ENCODE measurements at regions not wholly inside any gene's neighbourhood (a gene's known extent, or its start where the extent isn't known, plus 50 kb on each side); places are given as distances from the start of the nearest gene placed in this dataset.

DNA sequence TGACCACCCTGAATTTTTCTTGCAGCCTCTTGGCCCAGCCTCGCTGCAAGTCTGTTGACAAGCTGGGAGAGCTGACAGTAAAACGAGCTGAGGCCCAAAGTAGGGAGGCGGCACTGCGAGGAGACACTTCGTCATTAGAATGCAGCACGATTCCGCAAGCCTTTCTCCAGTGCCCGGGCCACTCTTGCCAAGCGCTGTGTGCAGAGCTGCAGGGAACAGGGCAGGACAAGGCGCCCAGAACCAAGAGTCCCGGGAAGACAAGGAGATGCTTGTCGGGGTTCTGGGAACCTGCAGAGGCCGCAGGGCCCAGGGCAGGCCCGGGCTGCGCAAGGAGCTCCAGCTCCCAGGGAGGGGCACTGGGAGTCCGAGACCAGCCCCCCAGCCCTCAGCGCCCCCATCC lies 187.1 kb downstream of the BCOR start:
- no peak for DNase-seq
- no peaks in the 10 kb centered on the region for H3K36me3 ChIP-seq
- H3K9me3 ChIP-seq: no peaks in the 10 kb centered on the region
- H3K4me3 ChIP-seq: no peak overlapping the region
- peaks cover 0 to 7% (median 0%) of the 10 kb centered on the region in 7 donors for H3K27me3 ChIP-seq (replicated peaks in 1 of 7)
- intact Hi-C loops (cut with DNase I; ENCODE audit: low total_unique reads): no loop called here
- H3K4me1 ChIP-seq: peaks cover 0 to 6% (median 2%) of the 10 kb centered on the region in 6 donors
- WGBS, 5 donors: 86 to 100% (median 89%) methylated on average over 3 to 17 of the region's 17 CpGs
- no peak overlapping the region for H3K27ac ChIP-seq
- TF ChIP-seq, protein P1, sequence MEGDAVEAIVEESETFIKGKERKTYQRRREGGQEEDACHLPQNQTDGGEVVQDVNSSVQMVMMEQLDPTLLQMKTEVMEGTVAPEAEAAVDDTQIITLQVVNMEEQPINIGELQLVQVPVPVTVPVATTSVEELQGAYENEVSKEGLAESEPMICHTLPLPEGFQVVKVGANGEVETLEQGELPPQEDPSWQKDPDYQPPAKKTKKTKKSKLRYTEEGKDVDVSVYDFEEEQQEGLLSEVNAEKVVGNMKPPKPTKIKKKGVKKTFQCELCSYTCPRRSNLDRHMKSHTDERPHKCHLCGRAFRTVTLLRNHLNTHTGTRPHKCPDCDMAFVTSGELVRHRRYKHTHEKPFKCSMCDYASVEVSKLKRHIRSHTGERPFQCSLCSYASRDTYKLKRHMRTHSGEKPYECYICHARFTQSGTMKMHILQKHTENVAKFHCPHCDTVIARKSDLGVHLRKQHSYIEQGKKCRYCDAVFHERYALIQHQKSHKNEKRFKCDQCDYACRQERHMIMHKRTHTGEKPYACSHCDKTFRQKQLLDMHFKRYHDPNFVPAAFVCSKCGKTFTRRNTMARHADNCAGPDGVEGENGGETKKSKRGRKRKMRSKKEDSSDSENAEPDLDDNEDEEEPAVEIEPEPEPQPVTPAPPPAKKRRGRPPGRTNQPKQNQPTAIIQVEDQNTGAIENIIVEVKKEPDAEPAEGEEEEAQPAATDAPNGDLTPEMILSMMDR (IDR thresholded peaks at IDR 0.05 in 8 of 11, conservative IDR thresholded peaks at IDR 0.05 in 3 of 11): no peak
- TF ChIP-seq POLR2AphosphoS5 (IDR thresholded peaks at IDR 0.05) (no peak), POLR2A (IDR thresholded peaks at IDR 0.05) (no peak)

DNA sequence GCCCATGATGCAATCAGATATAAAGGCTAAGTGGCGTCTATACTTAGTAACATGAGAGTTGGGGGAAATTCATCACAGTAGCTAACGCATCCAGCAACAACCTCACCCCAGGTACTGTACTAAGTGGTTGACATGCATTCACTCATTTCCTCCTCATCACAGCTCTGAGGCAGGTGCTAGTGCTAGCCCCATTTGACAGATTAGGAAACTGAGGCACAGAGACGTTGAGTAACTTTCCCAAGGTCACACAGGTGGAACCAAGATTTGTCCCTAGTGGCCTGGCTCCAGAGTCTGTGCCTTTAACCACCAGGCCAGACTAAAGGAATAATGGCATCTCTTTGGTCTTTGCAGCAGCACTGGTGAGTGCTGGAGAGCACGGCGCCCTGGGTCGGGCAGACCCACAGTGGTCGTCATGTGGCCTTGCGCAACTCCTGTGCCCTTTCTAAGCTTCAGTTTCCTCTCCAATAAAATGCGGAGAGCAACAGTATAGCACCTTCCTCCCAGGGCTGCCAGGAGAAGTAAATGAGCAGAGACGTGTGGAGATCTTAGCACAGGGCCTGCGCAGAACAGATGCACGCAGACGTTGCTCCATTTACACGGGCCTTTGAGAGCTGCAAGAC lies 186.4 kb downstream of the BCOR start:
- intact Hi-C loops (cut with DNase I; ENCODE audit: low total_unique reads): no loop called here

DNA sequence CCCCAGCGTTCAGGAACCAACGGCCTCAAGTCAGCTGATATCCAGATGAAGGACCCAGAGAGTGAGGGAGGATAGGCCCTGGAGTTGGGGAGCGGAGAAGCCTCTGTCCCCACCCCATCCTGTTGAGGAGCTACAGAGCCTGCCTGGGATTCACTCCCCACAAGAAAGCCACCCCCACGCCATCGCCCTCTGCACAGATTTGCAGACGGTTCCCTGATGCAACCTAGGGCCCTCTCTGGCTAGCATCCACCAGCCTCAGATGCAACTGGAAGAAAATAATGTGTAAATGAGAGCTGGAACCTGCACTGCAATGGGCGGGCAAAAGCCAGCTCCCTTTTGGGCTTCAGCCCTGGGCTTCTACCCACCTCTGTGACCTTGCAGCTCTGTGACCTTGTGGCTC lies 185.6 kb downstream of the BCOR start:
- Histone ChIP-seq H3K27ac (no peak overlapping the region), H3K36me3 (no peaks in the 10 kb centered on the region), H3K4me1 (no peaks in the 10 kb centered on the region), H3K27me3 (replicated peaks in 1 of 7) (peaks cover 0 to 7% (median 0%) of the 10 kb centered on the region in 7 donors), H3K4me3 (no peak overlapping the region), H3K9me3 (no peaks in the 10 kb centered on the region)
- intact Hi-C loops (cut with DNase I; ENCODE audit: low total_unique reads): no loop called here
- TF ChIP-seq, protein P1 (IDR thresholded peaks at IDR 0.05 in 8 of 11, conservative IDR thresholded peaks at IDR 0.05 in 3 of 11): no peak
- TF ChIP-seq POLR2A (IDR thresholded peaks at IDR 0.05): no peak
- no peak for TF ChIP-seq POLR2AphosphoS5 (IDR thresholded peaks at IDR 0.05)
- 76 to 95% (median 85%) methylated on average over 7 of the region's 7 CpGs for WGBS, 5 donors
- DNase-seq: no peak

More for the DNA sequence above, 186.4 kb downstream of the BCOR start:
- Histone ChIP-seq H3K4me3 (no peak overlapping the region), H3K4me1 (no peaks in the 10 kb centered on the region), H3K9me3 (no peaks in the 10 kb centered on the region), H3K27me3 (replicated peaks in 1 of 7) (peaks cover 0 to 7% (median 0%) of the 10 kb centered on the region in 7 donors), H3K27ac (no peak overlapping the region), H3K36me3 (no peaks in the 10 kb centered on the region)
- WGBS, 5 donors: 52 to 85% (median 77%) methylated on average over 8 to 14 of the region's 14 CpGs
- DNase-seq: no peak
- TF ChIP-seq, protein P1 (IDR thresholded peaks at IDR 0.05 in 8 of 11, conservative IDR thresholded peaks at IDR 0.05 in 3 of 11): no peak
- no peak for TF ChIP-seq POLR2A (IDR thresholded peaks at IDR 0.05)
- TF ChIP-seq POLR2AphosphoS5 (IDR thresholded peaks at IDR 0.05): no peak

DNA sequence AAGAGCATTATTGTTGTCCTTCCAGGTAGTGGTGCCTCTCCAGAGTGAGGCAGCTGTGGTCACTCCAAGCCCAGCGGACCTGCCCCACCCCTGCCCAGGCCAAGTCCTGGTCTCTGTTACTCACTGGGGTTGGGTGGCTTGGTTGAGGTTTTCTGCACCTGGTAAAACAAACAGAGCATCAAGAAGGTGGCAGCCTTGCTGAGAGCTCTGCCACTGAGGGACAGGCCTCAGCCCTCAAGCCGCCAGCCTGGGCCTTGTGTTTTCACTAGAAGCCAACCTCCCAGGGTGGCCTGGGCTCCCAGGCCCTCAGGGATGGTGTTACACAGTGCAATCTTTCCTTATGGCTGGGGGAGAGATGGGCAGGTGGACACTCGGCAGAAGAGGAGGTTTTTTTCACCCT lies 182.7 kb downstream of the BCOR start:
- Histone ChIP-seq H3K27me3 (replicated peaks in 1 of 7) (peaks cover 0 to 7% (median 0%) of the 10 kb centered on the region in 7 donors), H3K27ac (no peak overlapping the region), H3K4me1 (no peaks in the 10 kb centered on the region), H3K36me3 (no peaks in the 10 kb centered on the region), H3K9me3 (no peaks in the 10 kb centered on the region), H3K4me3 (no peak overlapping the region)
- 79 to 100% (median 87%) methylated on average over 1 to 3 of the region's 3 CpGs for WGBS, 5 donors
- no peak for TF ChIP-seq POLR2AphosphoS5 (IDR thresholded peaks at IDR 0.05)
- no peak for TF ChIP-seq POLR2A (IDR thresholded peaks at IDR 0.05)
- TF ChIP-seq, protein P1 (IDR thresholded peaks at IDR 0.05 in 8 of 11, conservative IDR thresholded peaks at IDR 0.05 in 3 of 11): no peak
- DNase-seq: no peak
- intact Hi-C loops (cut with DNase I; ENCODE audit: low total_unique reads): no loop called here

All from spleen (tissue), 11 donors.